ENCODE measurements at regions not wholly inside any gene's neighbourhood (a gene's known extent, or its start where the extent isn't known, plus 50 kb on each side); places are given as distances from the start of the nearest gene placed in this dataset.

GRCh38 chr9:89796606-89797005 is 191.8 kb downstream of the GADD45G start:
- H3K27ac ChIP-seq (ENCODE audit: low read depth), result no peak overlapping the region
- no peak overlapping the region for H3K4me2 ChIP-seq

GRCh38 chr9:89797255-89797654 is 192.4 kb downstream of the GADD45G start:
- DNase-seq (ENCODE audit: low spot score) (no peak), ATAC-seq (no peak)
- Mint-ChIP-seq H3K4me1 (no peaks in the 10 kb centered on the region; the same call in 2 of the 3 replicates), H3K27ac (no peak overlapping the region), H3K36me3 (ENCODE audit: low read depth) (no peaks in the 10 kb centered on the region), H3K27me3 (ENCODE audit: insufficient read depth, low read depth, poor library complexity) (peaks cover 7% of the 10 kb centered on the region), H3K9me3 (no peaks in the 10 kb centered on the region; the same call in 2 of the 3 replicates), H3K4me3 (no peak overlapping the region)
- H3K9me2 ChIP-seq (ENCODE audit: insufficient read depth), result peaks cover 5% of the 10 kb centered on the region
- H3F3A ChIP-seq (replicated peaks; ENCODE audit: low read depth), result no peaks in the 10 kb centered on the region
- H3K4me3 ChIP-seq, result no peak overlapping the region
- TF ChIP-seq POLR2AphosphoS5 (IDR thresholded peaks at IDR 0.05; ENCODE audit: low read depth), result no peak
- TF ChIP-seq, protein P1, sequence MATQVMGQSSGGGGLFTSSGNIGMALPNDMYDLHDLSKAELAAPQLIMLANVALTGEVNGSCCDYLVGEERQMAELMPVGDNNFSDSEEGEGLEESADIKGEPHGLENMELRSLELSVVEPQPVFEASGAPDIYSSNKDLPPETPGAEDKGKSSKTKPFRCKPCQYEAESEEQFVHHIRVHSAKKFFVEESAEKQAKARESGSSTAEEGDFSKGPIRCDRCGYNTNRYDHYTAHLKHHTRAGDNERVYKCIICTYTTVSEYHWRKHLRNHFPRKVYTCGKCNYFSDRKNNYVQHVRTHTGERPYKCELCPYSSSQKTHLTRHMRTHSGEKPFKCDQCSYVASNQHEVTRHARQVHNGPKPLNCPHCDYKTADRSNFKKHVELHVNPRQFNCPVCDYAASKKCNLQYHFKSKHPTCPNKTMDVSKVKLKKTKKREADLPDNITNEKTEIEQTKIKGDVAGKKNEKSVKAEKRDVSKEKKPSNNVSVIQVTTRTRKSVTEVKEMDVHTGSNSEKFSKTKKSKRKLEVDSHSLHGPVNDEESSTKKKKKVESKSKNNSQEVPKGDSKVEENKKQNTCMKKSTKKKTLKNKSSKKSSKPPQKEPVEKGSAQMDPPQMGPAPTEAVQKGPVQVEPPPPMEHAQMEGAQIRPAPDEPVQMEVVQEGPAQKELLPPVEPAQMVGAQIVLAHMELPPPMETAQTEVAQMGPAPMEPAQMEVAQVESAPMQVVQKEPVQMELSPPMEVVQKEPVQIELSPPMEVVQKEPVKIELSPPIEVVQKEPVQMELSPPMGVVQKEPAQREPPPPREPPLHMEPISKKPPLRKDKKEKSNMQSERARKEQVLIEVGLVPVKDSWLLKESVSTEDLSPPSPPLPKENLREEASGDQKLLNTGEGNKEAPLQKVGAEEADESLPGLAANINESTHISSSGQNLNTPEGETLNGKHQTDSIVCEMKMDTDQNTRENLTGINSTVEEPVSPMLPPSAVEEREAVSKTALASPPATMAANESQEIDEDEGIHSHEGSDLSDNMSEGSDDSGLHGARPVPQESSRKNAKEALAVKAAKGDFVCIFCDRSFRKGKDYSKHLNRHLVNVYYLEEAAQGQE (IDR thresholded peaks at IDR 0.05; ENCODE audit: unreplicated experiment), result no peak
- TF ChIP-seq EZH2phosphoT487 (IDR thresholded peaks at IDR 0.05; ENCODE audit: unreplicated experiment), result no peak
- no peak for TF ChIP-seq CREB1 (CRISPR knock-in tag; IDR thresholded peaks at IDR 0.05; ENCODE audit: low read depth)
- no peak for TF ChIP-seq STAT1 (IDR thresholded peaks at IDR 0.05; ENCODE audit: unreplicated experiment)
- TF ChIP-seq ZNF331 (CRISPR knock-in tag; IDR thresholded peaks at IDR 0.05; ENCODE audit: low read depth), result no peak
- TF ChIP-seq ZNF114 (CRISPR knock-in tag; IDR thresholded peaks at IDR 0.05), result no peak
- TF ChIP-seq NANOG (IDR thresholded peaks at IDR 0.05; ENCODE audit: borderline replicate concordance), result no peak
- TF ChIP-seq CTCF (conservative IDR thresholded peaks at IDR 0.05; ENCODE audit: low read depth in 2 of 2), result no peak
- TF ChIP-seq JUNB (IDR thresholded peaks at IDR 0.05; ENCODE audit: unreplicated experiment), result no peak
- no peak overlapping the region for H3K27ac ChIP-seq (ENCODE audit: low read depth)
- no peaks in the 10 kb centered on the region for H3K4me1 ChIP-seq (ENCODE audit: insufficient read depth)
- no peaks in the 10 kb centered on the region for H3K79me2 ChIP-seq (replicated peaks; ENCODE audit: insufficient read depth)
- no peak overlapping the region for H3K4me2 ChIP-seq
- H3K36me3 ChIP-seq (ENCODE audit: insufficient read depth), result no peaks in the 10 kb centered on the region
- H2AFZ ChIP-seq, result no peak overlapping the region
- H4K20me1 ChIP-seq (replicated peaks; ENCODE audit: insufficient read depth), result no peaks in the 10 kb centered on the region
- H3K27me3 ChIP-seq (ENCODE audit: insufficient read depth), result no peaks in the 10 kb centered on the region

More at GRCh38 chr9:89796606-89797005, 191.8 kb downstream of the GADD45G start:
- no peak overlapping the region for H2AFZ ChIP-seq
- TF ChIP-seq, protein P2, sequence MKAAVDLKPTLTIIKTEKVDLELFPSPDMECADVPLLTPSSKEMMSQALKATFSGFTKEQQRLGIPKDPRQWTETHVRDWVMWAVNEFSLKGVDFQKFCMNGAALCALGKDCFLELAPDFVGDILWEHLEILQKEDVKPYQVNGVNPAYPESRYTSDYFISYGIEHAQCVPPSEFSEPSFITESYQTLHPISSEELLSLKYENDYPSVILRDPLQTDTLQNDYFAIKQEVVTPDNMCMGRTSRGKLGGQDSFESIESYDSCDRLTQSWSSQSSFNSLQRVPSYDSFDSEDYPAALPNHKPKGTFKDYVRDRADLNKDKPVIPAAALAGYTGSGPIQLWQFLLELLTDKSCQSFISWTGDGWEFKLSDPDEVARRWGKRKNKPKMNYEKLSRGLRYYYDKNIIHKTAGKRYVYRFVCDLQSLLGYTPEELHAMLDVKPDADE (IDR thresholded peaks at IDR 0.05), result no peak
- TF ChIP-seq POLR2AphosphoS5 (IDR thresholded peaks at IDR 0.05; ENCODE audit: low read depth), result no peak
- no peak for TF ChIP-seq JUNB (IDR thresholded peaks at IDR 0.05; ENCODE audit: unreplicated experiment)
- TF ChIP-seq EZH2 (IDR thresholded peaks at IDR 0.05; ENCODE audit: low read depth, unreplicated experiment), result no peak
- no peak for TF ChIP-seq ZNF331 (CRISPR knock-in tag; IDR thresholded peaks at IDR 0.05; ENCODE audit: low read depth)
- TF ChIP-seq EZH2phosphoT487 (IDR thresholded peaks at IDR 0.05; ENCODE audit: unreplicated experiment), result no peak
- TF ChIP-seq NANOG (IDR thresholded peaks at IDR 0.05; ENCODE audit: borderline replicate concordance), result no peak
- peaks cover 5% of the 10 kb centered on the region for H3K9me2 ChIP-seq (ENCODE audit: insufficient read depth)
- H3K9me3 Mint-ChIP-seq, result no peaks in the 10 kb centered on the region; the same call in 2 of the 3 replicates
- no peak for DNase-seq (ENCODE audit: low spot score)
- H3K36me3 ChIP-seq (ENCODE audit: insufficient read depth), result no peaks in the 10 kb centered on the region
- H3K27ac Mint-ChIP-seq, result no peak overlapping the region
- ATAC-seq, result no peak
- H4K20me1 ChIP-seq (replicated peaks; ENCODE audit: insufficient read depth), result no peaks in the 10 kb centered on the region
- no peaks in the 10 kb centered on the region for H3K4me1 ChIP-seq (ENCODE audit: insufficient read depth)
- no peaks in the 10 kb centered on the region for H3F3A ChIP-seq (replicated peaks; ENCODE audit: low read depth)
- H3K27me3 ChIP-seq (ENCODE audit: insufficient read depth), result no peaks in the 10 kb centered on the region
- H3K4me1 Mint-ChIP-seq, result no peaks in the 10 kb centered on the region; the same call in 2 of the 3 replicates
- H3K27me3 Mint-ChIP-seq (ENCODE audit: insufficient read depth, low read depth, poor library complexity), result peaks cover 7% of the 10 kb centered on the region
- H3K36me3 Mint-ChIP-seq (ENCODE audit: low read depth), result no peaks in the 10 kb centered on the region
- H3K4me3 ChIP-seq, result no peak overlapping the region
- no peaks in the 10 kb centered on the region for H3K79me2 ChIP-seq (replicated peaks; ENCODE audit: insufficient read depth)
- no peak overlapping the region for H3K4me3 Mint-ChIP-seq

Data from GM23338 (cell line).